Cardiac muscle cell (in vitro differentiated cells and primary cell): ENCODE measurements at regions not wholly inside any gene's neighbourhood (a gene's known extent, or its start where the extent isn't known, plus 50 kb on each side); places are given as distances from the start of the nearest gene placed in this dataset.

ENCODE experiments used
- DNase-seq, 2 donors: peaks; one replicate each; pipeline versions ENCODE4 v3.0.0 to v3.0.0-alpha.2; 2010 to 2017; ENCODE audit warnings: low read depth in 1 of 2, low spot score in 1 of 2
- H3K27ac ChIP-seq: fragments of 200-600 bp; sonication (generic); 2 replicates; pipeline ENCODE4 v1.5.1; 2016
- H3K27me3 ChIP-seq: fragments of 200-600 bp; sonication (generic); 2 replicates; pipeline ENCODE4 v1.6.0; 2016; ENCODE audit warnings: control low read depth
- H3K36me3 ChIP-seq: fragments of 200-600 bp; sonication (generic); 2 replicates; pipeline ENCODE4 v1.5.1; 2016; ENCODE audit warnings: control low read depth
- H3K4me1 ChIP-seq: fragments of 200-600 bp; sonication (generic); 2 replicates; pipeline ENCODE4 v1.8.1; 2017; ENCODE audit warnings: low read depth, mild to moderate bottlenecking, mixed run types
- H3K4me3 ChIP-seq: fragments of 200-600 bp; sonication (generic); 2 replicates; pipeline ENCODE4 v1.5.1; 2016; ENCODE audit warnings: mild to moderate bottlenecking
- H3K9me3 ChIP-seq: fragments of 200-600 bp; sonication (generic); 2 replicates; pipeline ENCODE4 v1.5.1; 2017; ENCODE audit warnings: low read depth, mild to moderate bottlenecking, control low read depth
- CTCF ChIP-seq: IDR thresholded peaks from 2 replicates; pipeline ENCODE4 v1.5.1; 2012; ENCODE audit warnings: low read depth, mild to moderate bottlenecking, low read length

- no peaks in the 10 kb centered on the region for H3K27me3 ChIP-seq
- no peak overlapping the region for H3K4me3 ChIP-seq
- no peak for DNase-seq
- TF ChIP-seq CTCF = no peak
- no peak overlapping the region for H3K27ac ChIP-seq
- no peaks in the 10 kb centered on the region for H3K36me3 ChIP-seq
- H3K9me3 ChIP-seq = no peaks in the 10 kb centered on the region
- H3K4me1 ChIP-seq = peaks cover 54% of the 10 kb centered on the region
Observed at GRCh38 chr7:125254566-125254965, 324.9 kb upstream of the POT1 start.

- peak overlapping the region; percentile 1 for H3K27ac ChIP-seq
- peaks cover 54% of the 10 kb centered on the region for H3K4me1 ChIP-seq
- H3K36me3 ChIP-seq = no peaks in the 10 kb centered on the region
- H3K27me3 ChIP-seq = no peaks in the 10 kb centered on the region
- H3K9me3 ChIP-seq = no peaks in the 10 kb centered on the region
- peak in 1 of 2 donors; percentile 69 for DNase-seq
- no peak overlapping the region for H3K4me3 ChIP-seq
- TF ChIP-seq CTCF = no peak
Observed at GRCh38 chr7:125253452-125254190, 324.0 kb upstream of the POT1 start.

GRCh38 chr7:125247514-125248098 is 318.0 kb upstream of the POT1 start:
- TF ChIP-seq CTCF = no peak
- Histone ChIP-seq H3K36me3 (no peaks in the 10 kb centered on the region), H3K4me3 (no peak overlapping the region), H3K9me3 (no peaks in the 10 kb centered on the region), H3K4me1 (no peaks in the 10 kb centered on the region), H3K27me3 (no peaks in the 10 kb centered on the region), H3K27ac (no peak overlapping the region)
- DNase-seq = no peak

GRCh38 chr7:125246706-125247105 is 317.1 kb upstream of the POT1 start:
- DNase-seq = no peak
- no peak overlapping the region for H3K4me3 ChIP-seq

GRCh38 chr7:125241548-125241947 is 311.9 kb upstream of the POT1 start:
- no peak for DNase-seq
- no peak for TF ChIP-seq CTCF
- no peak overlapping the region for H3K27ac ChIP-seq
- no peaks in the 10 kb centered on the region for H3K9me3 ChIP-seq
- H3K4me3 ChIP-seq = no peak overlapping the region
- no peaks in the 10 kb centered on the region for H3K36me3 ChIP-seq
- no peaks in the 10 kb centered on the region for H3K27me3 ChIP-seq
- H3K4me1 ChIP-seq = no peaks in the 10 kb centered on the region

More at GRCh38 chr7:125246706-125247105, 317.1 kb upstream of the POT1 start:
- no peaks in the 10 kb centered on the region for H3K9me3 ChIP-seq
- no peaks in the 10 kb centered on the region for H3K4me1 ChIP-seq
- no peaks in the 10 kb centered on the region for H3K27me3 ChIP-seq
- H3K36me3 ChIP-seq = no peaks in the 10 kb centered on the region
- TF ChIP-seq CTCF = no peak
- H3K27ac ChIP-seq = no peak overlapping the region
